HepG2 (cell line): ENCODE measurements at regions not wholly inside any gene's neighbourhood (a gene's known extent, or its start where the extent isn't known, plus 50 kb on each side); places are given as distances from the start of the nearest gene placed in this dataset.

ENCODE experiments used
- CHD4 ChIP-seq: fragments of 200-600 bp; sonication (generic); IDR thresholded peaks from 2 replicates; pipeline ENCODE4 v1.7.0; 2017; ENCODE audit warnings: mild to moderate bottlenecking, low read length, borderline replicate concordance
- DBP ChIP-seq: sonication (generic); formaldehyde crosslinking; IDR thresholded peaks from 2 replicates; pipeline ENCODE4 v1.4.0; 2020; ENCODE audit warnings: missing genetic modification reagents; ENCODE audit errors: not compliant biosample characterization
- FOXA3 ChIP-seq: IDR thresholded peaks from 2 replicates; pipeline ENCODE4 v1.6.1; 2016; ENCODE audit warnings: missing genetic modification reagents, missing compliant biosample characterization
- GATAD2A ChIP-seq: IDR thresholded peaks from 2 replicates; pipeline ENCODE4 v1.6.1; 2016
- GPN1 ChIP-seq: sonication (generic); formaldehyde crosslinking; IDR thresholded peaks from 2 replicates; pipeline ENCODE4 v1.5.1; 2020; ENCODE audit warnings: missing genetic modification reagents, borderline replicate concordance
- HMG20B ChIP-seq: conservative IDR thresholded peaks from 2 replicates; pipeline ENCODE4 v1.6.1; 2016; ENCODE audit warnings: missing genetic modification reagents, missing compliant biosample characterization
- ISL2 ChIP-seq: sonication (generic); formaldehyde crosslinking; IDR thresholded peaks from 2 replicates; pipeline ENCODE4 v1.5.0; 2020; ENCODE audit warnings: missing genetic modification reagents
- ISX ChIP-seq: sonication (generic); formaldehyde crosslinking; conservative IDR thresholded peaks from 2 replicates; pipeline ENCODE4 v1.5.0; 2020; ENCODE audit warnings: missing genetic modification reagents
- MAF1 ChIP-seq: sonication (generic); formaldehyde crosslinking; IDR thresholded peaks from 2 replicates; pipeline ENCODE4 v1.5.0; 2020; ENCODE audit warnings: missing genetic modification reagents, borderline replicate concordance
- NR2F2 ChIP-seq: IDR thresholded peaks from 2 replicates; pipeline ENCODE4 v1.6.1; 2012; ENCODE audit warnings: low read depth, inconsistent platforms, borderline replicate concordance
- PPARG ChIP-seq: conservative IDR thresholded peaks from 2 replicates; pipeline ENCODE4 v1.6.1; 2016; ENCODE audit warnings: missing biosample characterization, missing genetic modification reagents
- RBFOX2 ChIP-seq: fragments of 200-400 bp; formaldehyde crosslinking; IDR thresholded peaks from 2 replicates; pipeline ENCODE4 v1.6.1; 2017; ENCODE audit warnings: low read depth, mild to moderate bottlenecking, low read length
- RFX1 ChIP-seq: fragments of 450-650 bp; IDR thresholded peaks from 2 replicates; pipeline ENCODE4 v1.6.1; 2017
- SALL2 ChIP-seq: sonication (generic); formaldehyde crosslinking; IDR thresholded peaks from 2 replicates; pipeline ENCODE4 v1.8.1; 2023; ENCODE audit warnings: mild to moderate bottlenecking, missing genetic modification reagents, inconsistent platforms
- SAP130 ChIP-seq: IDR thresholded peaks from 2 replicates; pipeline ENCODE4 v1.6.1; 2016; ENCODE audit warnings: low read depth
- TBX2 ChIP-seq: sonication (generic); formaldehyde crosslinking; IDR thresholded peaks from 2 replicates; pipeline ENCODE4 v1.5.0; 2020; ENCODE audit warnings: missing genetic modification reagents, mild to moderate bottlenecking, borderline replicate concordance
- TP53 ChIP-seq: sonication (generic); formaldehyde crosslinking; conservative IDR thresholded peaks from 2 replicates; pipeline ENCODE4 v1.4.0; 2020; ENCODE audit warnings: missing genetic modification reagents
- ZBTB43 ChIP-seq: sonication (generic); formaldehyde crosslinking; conservative IDR thresholded peaks from 2 replicates; pipeline ENCODE4 v1.4.0; 2020; ENCODE audit warnings: missing genetic modification reagents
- ZFP90 ChIP-seq: sonication (generic); formaldehyde crosslinking; IDR thresholded peaks from 2 replicates; pipeline ENCODE4 v1.8.0; 2022; ENCODE audit warnings: missing genetic modification reagents, mild to moderate bottlenecking, inconsistent platforms, borderline replicate concordance
- ZGPAT ChIP-seq: IDR thresholded peaks from 2 replicates; pipeline ENCODE4 v1.6.1; 2016; ENCODE audit warnings: mild to moderate bottlenecking
- ZNF124 ChIP-seq: sonication (generic); formaldehyde crosslinking; IDR thresholded peaks from 2 replicates; pipeline ENCODE4 v1.4.0; 2020; ENCODE audit warnings: missing genetic modification reagents
- ZNF224 ChIP-seq: sonication (generic); formaldehyde crosslinking; IDR thresholded peaks from 2 replicates; pipeline ENCODE4 v1.5.0; 2020; ENCODE audit warnings: mild to moderate bottlenecking, missing genetic modification reagents
- ZNF235 ChIP-seq: sonication (generic); formaldehyde crosslinking; IDR thresholded peaks from 2 replicates; pipeline ENCODE4 v1.8.1; 2023; ENCODE audit warnings: mild to moderate bottlenecking, missing genetic modification reagents, borderline replicate concordance
- ZNF331 ChIP-seq: sonication (generic); formaldehyde crosslinking; IDR thresholded peaks from 2 replicates; pipeline ENCODE4 v1.4.0; 2020; ENCODE audit warnings: missing genetic modification reagents
- ZNF460 ChIP-seq: sonication (generic); formaldehyde crosslinking; IDR thresholded peaks from 2 replicates; pipeline ENCODE4 v1.5.1; 2020; ENCODE audit warnings: missing genetic modification reagents, mild to moderate bottlenecking, borderline replicate concordance
- ZNF678 ChIP-seq: sonication (generic); formaldehyde crosslinking; IDR thresholded peaks from 2 replicates; pipeline ENCODE4 v1.4.0; 2020; ENCODE audit warnings: mild to moderate bottlenecking, missing genetic modification reagents
- TF ChIP-seq, protein P1 (sequence below): sonication (generic); formaldehyde crosslinking; IDR thresholded peaks from 2 replicates; pipeline ENCODE4 v1.4.0; 2020; ENCODE audit warnings: missing genetic modification reagents
- TF ChIP-seq, protein P2 (sequence below): sonication (generic); formaldehyde crosslinking; conservative IDR thresholded peaks from 2 replicates; pipeline ENCODE4 v1.8.0; 2022; ENCODE audit warnings: low read depth, missing genetic modification reagents

DNA sequence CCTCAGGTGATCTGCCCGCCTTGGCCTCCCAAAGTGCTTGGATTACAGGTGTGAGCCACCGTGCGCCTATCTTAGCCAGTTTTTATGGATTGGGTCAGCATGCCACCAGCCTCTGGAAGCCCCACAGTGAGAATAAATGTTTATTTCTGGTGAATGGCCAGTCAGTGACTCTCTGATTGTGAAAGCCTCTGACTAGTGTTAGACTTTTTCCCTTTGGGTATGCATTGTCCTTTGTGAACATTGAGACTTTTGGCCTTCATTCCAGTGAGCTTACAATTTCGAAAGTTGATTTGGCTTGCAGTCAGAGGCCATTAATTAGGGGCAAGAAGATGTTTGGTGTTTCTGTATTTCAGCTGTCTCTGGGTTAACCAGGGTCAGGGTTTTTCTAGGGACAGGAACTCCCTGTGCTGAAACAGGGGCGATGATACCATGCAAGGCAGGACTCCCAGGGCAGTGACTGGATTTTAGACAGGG is 274.5 kb upstream of the C2CD4B start (continued):
- TF ChIP-seq TBX2 (CRISPR knock-in tag) (peak; percentile 63; the same call in 1 of the 2 replicates), ZNF460 (CRISPR knock-in tag) (peak; percentile 72), ZNF678 (CRISPR knock-in tag) (no peak), GPN1 (CRISPR knock-in tag) (no peak), FOXA3 (CRISPR knock-in tag) (peak; percentile 40; the same call in 1 of the 2 replicates), ZBTB43 (CRISPR knock-in tag) (no peak), MAF1 (CRISPR knock-in tag) (no peak), ISL2 (CRISPR knock-in tag) (0 out of 2 replicates have a peak, but pooled peaks have one; percentile 36), HMG20B (0 out of 2 replicates have a peak, but pooled peaks have one; percentile 21), ZNF235 (CRISPR knock-in tag) (no peak), GATAD2A (peak; percentile 51; the same call in 1 of the 2 replicates), SALL2 (CRISPR knock-in tag) (no peak), CHD4 (no peak), SAP130 (peak; percentile 49), ZNF124 (CRISPR knock-in tag) (no peak), NR2F2 (0 out of 2 replicates have a peak, but pooled peaks have one; percentile 24), DBP (CRISPR knock-in tag) (no peak), PPARG (peak; percentile 78), TP53 (CRISPR knock-in tag) (no peak), ZNF224 (CRISPR knock-in tag) (no peak), ZFP90 (CRISPR knock-in tag) (0 out of 2 replicates have a peak, but pooled peaks have one; percentile 33), ZNF331 (CRISPR knock-in tag) (peak; percentile 47; the same call in 1 of the 2 replicates), ZGPAT (CRISPR knock-in tag) (no peak), ISX (no peak), RBFOX2 (no peak), RFX1 (no peak)
- TF ChIP-seq, protein P1, sequence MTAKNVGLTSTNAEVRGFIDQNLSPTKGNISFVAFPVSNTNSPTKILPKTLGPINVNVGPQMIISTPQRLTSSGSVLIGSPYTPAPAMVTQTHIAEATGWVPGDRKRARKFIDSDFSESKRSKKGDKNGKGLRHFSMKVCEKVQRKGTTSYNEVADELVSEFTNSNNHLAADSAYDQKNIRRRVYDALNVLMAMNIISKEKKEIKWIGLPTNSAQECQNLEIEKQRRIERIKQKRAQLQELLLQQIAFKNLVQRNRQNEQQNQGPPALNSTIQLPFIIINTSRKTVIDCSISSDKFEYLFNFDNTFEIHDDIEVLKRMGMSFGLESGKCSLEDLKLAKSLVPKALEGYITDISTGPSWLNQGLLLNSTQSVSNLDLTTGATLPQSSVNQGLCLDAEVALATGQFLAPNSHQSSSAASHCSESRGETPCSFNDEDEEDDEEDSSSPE (CRISPR knock-in tag), result no peak
- TF ChIP-seq, protein P2, sequence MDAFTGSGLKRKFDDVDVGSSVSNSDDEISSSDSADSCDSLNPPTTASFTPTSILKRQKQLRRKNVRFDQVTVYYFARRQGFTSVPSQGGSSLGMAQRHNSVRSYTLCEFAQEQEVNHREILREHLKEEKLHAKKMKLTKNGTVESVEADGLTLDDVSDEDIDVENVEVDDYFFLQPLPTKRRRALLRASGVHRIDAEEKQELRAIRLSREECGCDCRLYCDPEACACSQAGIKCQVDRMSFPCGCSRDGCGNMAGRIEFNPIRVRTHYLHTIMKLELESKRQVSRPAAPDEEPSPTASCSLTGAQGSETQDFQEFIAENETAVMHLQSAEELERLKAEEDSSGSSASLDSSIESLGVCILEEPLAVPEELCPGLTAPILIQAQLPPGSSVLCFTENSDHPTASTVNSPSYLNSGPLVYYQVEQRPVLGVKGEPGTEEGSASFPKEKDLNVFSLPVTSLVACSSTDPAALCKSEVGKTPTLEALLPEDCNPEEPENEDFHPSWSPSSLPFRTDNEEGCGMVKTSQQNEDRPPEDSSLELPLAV (CRISPR knock-in tag), result no peak
